Fibroblast of lung (primary cell): ENCODE measurements at regions not wholly inside any gene's neighbourhood (a gene's known extent, or its start where the extent isn't known, plus 50 kb on each side); places are given as distances from the start of the nearest gene placed in this dataset.

ENCODE experiments used
- DNase-seq, 2 donors: peaks; one replicate each; pipeline versions ENCODE4 v3.0.0 to v3.0.0-alpha.2; 2010; ENCODE audit warnings: low read depth in 2 of 2
- H2AFZ ChIP-seq: 2 replicates; pipeline ENCODE4 v1.5.1; 2012; ENCODE audit warnings: low read length, control low read depth, inconsistent platforms
- H3K27ac ChIP-seq: 2 replicates; pipeline ENCODE4 v1.5.1; 2011; ENCODE audit warnings: low read length, control low read depth; ENCODE audit not compliant: insufficient read depth
- H3K27me3 ChIP-seq: 2 replicates; pipeline ENCODE4 v1.5.1; 2011; ENCODE audit warnings: mild to moderate bottlenecking, low read length; ENCODE audit not compliant: control insufficient read depth, insufficient read depth
- H3K36me3 ChIP-seq: 2 replicates; pipeline ENCODE4 v1.5.1; 2011; ENCODE audit warnings: low read length; ENCODE audit not compliant: control insufficient read depth, insufficient read depth
- H3K4me1 ChIP-seq: 2 replicates; pipeline ENCODE4 v1.5.1; 2011; ENCODE audit warnings: low read length; ENCODE audit not compliant: control insufficient read depth, insufficient read depth; ENCODE audit errors: extremely low read depth
- H3K4me2 ChIP-seq: 2 replicates; pipeline ENCODE4 v1.5.1; 2011; ENCODE audit warnings: low read length, control low read depth; ENCODE audit not compliant: insufficient read depth; ENCODE audit errors: extremely low read depth
- H3K4me3 ChIP-seq, 4 experiments: fragments of 200-600 bp in 1 of 4; sonication (generic) in 1 of 4; replicated peaks in 1 of 4; 2 replicates each; pipeline ENCODE4 v1.5.1; 2011 to 2016; ENCODE audit warnings: low read length in 4 of 4, low read depth in 3 of 4, mild to moderate bottlenecking in 3 of 4, control low read depth in 2 of 4, inconsistent platforms in 1 of 4, mixed read lengths in 1 of 4; ENCODE audit not compliant: insufficient read depth in 1 of 4; ENCODE audit errors: control extremely low read depth in 1 of 4
- H3K79me2 ChIP-seq: 2 replicates; pipeline ENCODE4 v1.5.1; 2012; ENCODE audit warnings: mild to moderate bottlenecking, low read length, inconsistent platforms; ENCODE audit not compliant: control insufficient read depth, insufficient read depth
- H3K9ac ChIP-seq: 2 replicates; pipeline ENCODE4 v1.5.1; 2011; ENCODE audit warnings: mild to moderate bottlenecking, low read length, control low read depth; ENCODE audit not compliant: insufficient read depth
- H3K9me3 ChIP-seq: 2 replicates; pipeline ENCODE4 v1.5.1; 2012; ENCODE audit warnings: low read depth, low read length; ENCODE audit not compliant: control insufficient read depth, insufficient read depth
- H4K20me1 ChIP-seq: 2 replicates; pipeline ENCODE4 v1.5.1; 2011; ENCODE audit warnings: low read length; ENCODE audit not compliant: control insufficient read depth, insufficient read depth; ENCODE audit errors: extremely low read depth
- EZH2 ChIP-seq: IDR thresholded peaks from 2 replicates; pipeline ENCODE4 v1.5.1; 2012; ENCODE audit warnings: low read length, control low read depth, mild to moderate bottlenecking; ENCODE audit errors: missing control alignments
- TF ChIP-seq, protein P1 (sequence below), 2 donors: IDR thresholded peaks in 1 of 2; conservative IDR thresholded peaks in 1 of 2; 1 replicate in 1 of 2; 2 replicates in 1 of 2; pipeline ENCODE4 v1.5.1; 2011 to 2012; ENCODE audit warnings: low read length in 2 of 2, control low read depth in 1 of 2, inconsistent platforms in 1 of 2, low read depth in 1 of 2, mild to moderate bottlenecking in 1 of 2

DNA sequence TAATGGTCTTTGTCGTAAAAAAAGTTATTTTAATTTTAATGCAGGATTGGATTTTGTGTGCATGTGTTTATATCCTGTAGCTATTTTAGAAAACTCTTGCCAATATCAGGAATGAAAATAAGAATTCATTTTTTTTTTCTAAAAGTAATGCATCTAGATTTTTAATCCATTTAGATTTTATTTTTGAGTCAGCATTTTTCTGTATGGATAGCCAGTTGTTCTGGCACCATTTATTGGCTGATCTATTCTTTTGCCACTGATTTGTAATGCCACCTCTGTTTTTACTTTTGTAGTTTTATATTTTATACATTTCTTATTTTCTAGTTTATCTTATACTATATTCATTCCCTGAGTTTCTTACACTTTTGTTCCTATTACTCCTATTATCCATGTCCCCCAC, 343.0 kb downstream of the FOXG1 start:
- Histone ChIP-seq H3K36me3 (no peaks in the 10 kb centered on the region), H3K79me2 (no peaks in the 10 kb centered on the region), H3K4me1 (no peaks in the 10 kb centered on the region), H2AFZ (no peak overlapping the region), H3K9me3 (no peaks in the 10 kb centered on the region), H4K20me1 (no peaks in the 10 kb centered on the region), H3K9ac (no peak overlapping the region), H3K27me3 (no peaks in the 10 kb centered on the region), H3K27ac (no peak overlapping the region), H3K4me3 (no peak overlapping the region), H3K4me2 (no peak overlapping the region)
- TF ChIP-seq, protein P1, sequence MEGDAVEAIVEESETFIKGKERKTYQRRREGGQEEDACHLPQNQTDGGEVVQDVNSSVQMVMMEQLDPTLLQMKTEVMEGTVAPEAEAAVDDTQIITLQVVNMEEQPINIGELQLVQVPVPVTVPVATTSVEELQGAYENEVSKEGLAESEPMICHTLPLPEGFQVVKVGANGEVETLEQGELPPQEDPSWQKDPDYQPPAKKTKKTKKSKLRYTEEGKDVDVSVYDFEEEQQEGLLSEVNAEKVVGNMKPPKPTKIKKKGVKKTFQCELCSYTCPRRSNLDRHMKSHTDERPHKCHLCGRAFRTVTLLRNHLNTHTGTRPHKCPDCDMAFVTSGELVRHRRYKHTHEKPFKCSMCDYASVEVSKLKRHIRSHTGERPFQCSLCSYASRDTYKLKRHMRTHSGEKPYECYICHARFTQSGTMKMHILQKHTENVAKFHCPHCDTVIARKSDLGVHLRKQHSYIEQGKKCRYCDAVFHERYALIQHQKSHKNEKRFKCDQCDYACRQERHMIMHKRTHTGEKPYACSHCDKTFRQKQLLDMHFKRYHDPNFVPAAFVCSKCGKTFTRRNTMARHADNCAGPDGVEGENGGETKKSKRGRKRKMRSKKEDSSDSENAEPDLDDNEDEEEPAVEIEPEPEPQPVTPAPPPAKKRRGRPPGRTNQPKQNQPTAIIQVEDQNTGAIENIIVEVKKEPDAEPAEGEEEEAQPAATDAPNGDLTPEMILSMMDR (conservative IDR thresholded peaks at IDR 0.05 in 1 of 2, IDR thresholded peaks at IDR 0.05 in 1 of 2; ENCODE audit: low read depth in 1 of 2, low read length in 2 of 2) = no peak
- no peak for TF ChIP-seq EZH2
- no peak for DNase-seq

DNA sequence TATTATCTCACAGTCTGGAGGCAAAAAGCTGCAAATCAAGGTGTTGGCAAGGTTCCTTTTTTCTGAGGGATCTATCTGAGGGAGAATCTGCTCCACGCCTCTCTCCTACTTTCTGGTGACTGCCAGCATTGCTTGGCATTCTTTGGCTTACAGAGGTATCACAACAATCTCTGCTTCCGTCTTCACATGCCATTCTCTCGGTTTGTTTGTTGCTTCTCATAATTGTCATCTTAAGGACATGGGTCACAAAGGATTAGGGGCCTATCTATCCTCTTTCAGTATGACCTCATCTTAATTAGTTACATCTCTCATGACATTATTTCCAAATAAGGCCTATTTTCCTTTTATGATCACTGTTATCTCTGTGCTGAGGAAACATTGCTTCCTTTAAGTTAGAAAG, 345.0 kb downstream of the FOXG1 start:
- no peak overlapping the region for H3K27ac ChIP-seq
- no peak overlapping the region for H3K9ac ChIP-seq
- no peaks in the 10 kb centered on the region for H3K4me1 ChIP-seq
- H4K20me1 ChIP-seq = no peaks in the 10 kb centered on the region
- H3K27me3 ChIP-seq = no peaks in the 10 kb centered on the region
- H3K36me3 ChIP-seq = no peaks in the 10 kb centered on the region
- peak overlapping the region; percentile 55 for H2AFZ ChIP-seq
- H3K79me2 ChIP-seq = no peaks in the 10 kb centered on the region
- no peak overlapping the region for H3K4me2 ChIP-seq
- TF ChIP-seq, protein P1 (conservative IDR thresholded peaks at IDR 0.05 in 1 of 2, IDR thresholded peaks at IDR 0.05 in 1 of 2; ENCODE audit: low read depth in 1 of 2, low read length in 2 of 2) = no peak
- TF ChIP-seq EZH2 = no peak
- no peak overlapping the region for H3K4me3 ChIP-seq
- no peaks in the 10 kb centered on the region for H3K9me3 ChIP-seq
- no peak for DNase-seq

DNA sequence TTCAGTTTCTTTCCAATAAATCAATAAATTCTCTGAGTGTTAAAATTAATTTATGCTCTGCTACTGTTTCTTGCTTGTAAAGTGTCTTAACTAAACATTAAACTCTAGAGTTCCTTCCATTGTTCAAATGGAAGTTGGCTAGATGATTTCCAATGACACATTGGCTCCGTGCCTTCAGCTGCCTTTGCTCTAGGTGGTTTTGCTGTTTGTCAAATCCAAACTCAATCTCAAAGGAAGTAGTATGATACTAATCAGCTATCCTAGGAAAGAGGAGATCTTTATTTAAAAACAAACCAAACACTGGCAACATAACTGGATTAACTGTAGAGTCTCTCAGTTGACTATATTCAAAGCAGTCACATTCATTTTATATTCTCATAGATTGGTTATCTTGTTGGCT, 356.4 kb downstream of the FOXG1 start:
- Histone ChIP-seq H3K4me3 (no peak overlapping the region), H3K36me3 (no peaks in the 10 kb centered on the region), H3K27ac (no peak overlapping the region), H4K20me1 (no peaks in the 10 kb centered on the region), H3K27me3 (no peaks in the 10 kb centered on the region), H3K9ac (no peak overlapping the region), H3K4me2 (no peak overlapping the region), H3K9me3 (no peaks in the 10 kb centered on the region), H3K4me1 (no peaks in the 10 kb centered on the region), H2AFZ (no peak overlapping the region), H3K79me2 (no peaks in the 10 kb centered on the region)
- no peak for TF ChIP-seq EZH2
- TF ChIP-seq, protein P1 (conservative IDR thresholded peaks at IDR 0.05 in 1 of 2, IDR thresholded peaks at IDR 0.05 in 1 of 2; ENCODE audit: low read depth in 1 of 2, low read length in 2 of 2) = no peak
- DNase-seq = no peak
